Smooth muscle cell (in vitro differentiated cells): ENCODE measurements at regions not wholly inside any gene's neighbourhood (a gene's known extent, or its start where the extent isn't known, plus 50 kb on each side); places are given as distances from the start of the nearest gene placed in this dataset.

Experiments
- DNase-seq: peaks from one replicate; lab custom pipeline; 2025; ENCODE audit not compliant: unreplicated experiment; lab: John Stamatoyannopoulos, UW
- H2AFZ ChIP-seq: fragments of 200-600 bp; sonication (generic); 2 replicates; pipeline ENCODE4 v1.6.0; 2016; ENCODE audit warnings: antibody characterized with exemption, low read depth, mild to moderate bottlenecking
- H3F3A ChIP-seq: fragments of 200-600 bp; sonication (generic); 2 replicates; pipeline ENCODE4 v1.6.0; 2017; ENCODE audit warnings: antibody characterized with exemption, low read depth
- H3K27ac ChIP-seq: fragments of 200-600 bp; sonication (generic); 2 replicates; pipeline ENCODE4 v1.5.1; 2016; ENCODE audit warnings: low read depth, mild to moderate bottlenecking
- H3K27me3 ChIP-seq: fragments of 200-600 bp; sonication (generic); 2 replicates; pipeline ENCODE4 v1.6.1; 2016; ENCODE audit warnings: low read depth, mild to moderate bottlenecking
- H3K36me3 ChIP-seq: fragments of 200-600 bp; sonication (generic); 2 replicates; pipeline ENCODE4 v1.5.1; 2016; ENCODE audit warnings: low read depth
- H3K4me1 ChIP-seq: fragments of 200-600 bp; sonication (generic); 2 replicates; pipeline ENCODE4 v1.5.1; 2016; ENCODE audit warnings: low read depth
- H3K4me2 ChIP-seq: fragments of 200-600 bp; sonication (generic); 2 replicates; pipeline ENCODE4 v1.6.0; 2016; ENCODE audit warnings: mild to moderate bottlenecking
- H3K4me3 ChIP-seq: fragments of 200-600 bp; sonication (generic); 2 replicates; pipeline ENCODE4 v1.5.1; 2016; ENCODE audit warnings: mild to moderate bottlenecking
- H3K79me2 ChIP-seq: fragments of 200-600 bp; sonication (generic); 2 replicates; pipeline ENCODE4 v1.6.0; 2016; ENCODE audit warnings: low read depth, mild to moderate bottlenecking
- H3K9ac ChIP-seq: fragments of 200-600 bp; sonication (generic); 2 replicates; pipeline ENCODE4 v1.6.0; 2016; ENCODE audit warnings: low read depth
- H3K9me3 ChIP-seq: fragments of 200-600 bp; sonication (generic); replicated peaks from 2 replicates; pipeline ENCODE4 v1.5.1; 2016; ENCODE audit warnings: low read depth
- H4K20me1 ChIP-seq: fragments of 200-600 bp; sonication (generic); 2 replicates; pipeline ENCODE4 v1.6.0; 2016; ENCODE audit warnings: low read depth
- WGBS: methylation state at CpG from one replicate; pipeline ENCODE4 v1.1.7; 2016; ENCODE audit warnings: low lambda C conversion rate; 5-methylcytosine and 5-hydroxymethylcytosine counted together
- TF ChIP-seq, protein P1 (sequence below): fragments of 200-600 bp; sonication (generic); IDR thresholded peaks from 2 replicates; pipeline ENCODE4 v1.5.1; 2017; ENCODE audit warnings: borderline replicate concordance, mild to moderate bottlenecking, antibody characterized with exemption; ENCODE audit not compliant: insufficient read depth, poor library complexity, severe bottlenecking

DNA sequence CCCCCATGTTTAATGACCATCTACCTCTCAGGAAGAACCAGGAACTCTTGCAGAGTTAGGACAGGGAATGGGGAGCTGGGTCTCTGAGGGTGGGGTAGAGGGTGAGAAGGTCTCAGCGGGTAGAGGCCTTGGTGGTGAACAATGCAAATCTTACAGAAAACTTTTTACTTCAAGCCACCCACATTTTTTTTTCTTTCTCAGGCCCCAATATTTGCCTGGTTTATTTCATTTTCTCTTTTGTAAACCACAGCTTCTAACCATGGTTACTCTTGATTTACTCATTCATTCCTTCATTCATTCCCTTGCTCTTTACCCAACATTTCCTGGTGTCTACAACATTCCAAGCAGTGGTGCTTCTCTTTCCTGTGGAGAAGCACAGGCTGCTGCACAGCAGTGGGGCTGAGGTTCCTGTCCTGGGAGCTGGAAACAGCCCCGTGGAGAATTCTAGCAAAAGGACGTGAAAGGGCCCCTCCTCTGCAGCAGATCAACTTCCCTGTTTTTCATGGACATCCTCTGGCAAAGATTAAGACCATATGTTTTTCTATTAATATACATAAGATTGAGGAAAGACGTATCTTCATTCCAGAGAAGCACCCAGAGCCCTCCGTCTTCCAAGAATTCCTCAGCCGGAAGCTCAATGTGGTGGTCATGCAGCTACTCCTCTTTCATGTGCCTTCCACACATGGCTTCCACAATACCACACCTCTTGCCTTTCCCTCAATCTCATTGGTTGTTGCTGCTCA is 224.4 kb upstream of the SESN3 start:
- Histone ChIP-seq H3F3A (peaks cover 25% of the 10 kb centered on the region), H3K9me3 (no peaks in the 10 kb centered on the region), H3K9ac (no peak overlapping the region), H3K27me3 (no peaks in the 10 kb centered on the region), H3K4me3 (no peak overlapping the region), H2AFZ (no peak overlapping the region), H3K36me3 (no peaks in the 10 kb centered on the region), H3K79me2 (no peaks in the 10 kb centered on the region), H4K20me1 (no peaks in the 10 kb centered on the region), H3K27ac (no peak overlapping the region), H3K4me1 (no peaks in the 10 kb centered on the region), H3K4me2 (no peak overlapping the region)
- DNase-seq = no peak
- WGBS = 65% methylated on average over 6 of the region's 6 CpGs
- TF ChIP-seq, protein P1, sequence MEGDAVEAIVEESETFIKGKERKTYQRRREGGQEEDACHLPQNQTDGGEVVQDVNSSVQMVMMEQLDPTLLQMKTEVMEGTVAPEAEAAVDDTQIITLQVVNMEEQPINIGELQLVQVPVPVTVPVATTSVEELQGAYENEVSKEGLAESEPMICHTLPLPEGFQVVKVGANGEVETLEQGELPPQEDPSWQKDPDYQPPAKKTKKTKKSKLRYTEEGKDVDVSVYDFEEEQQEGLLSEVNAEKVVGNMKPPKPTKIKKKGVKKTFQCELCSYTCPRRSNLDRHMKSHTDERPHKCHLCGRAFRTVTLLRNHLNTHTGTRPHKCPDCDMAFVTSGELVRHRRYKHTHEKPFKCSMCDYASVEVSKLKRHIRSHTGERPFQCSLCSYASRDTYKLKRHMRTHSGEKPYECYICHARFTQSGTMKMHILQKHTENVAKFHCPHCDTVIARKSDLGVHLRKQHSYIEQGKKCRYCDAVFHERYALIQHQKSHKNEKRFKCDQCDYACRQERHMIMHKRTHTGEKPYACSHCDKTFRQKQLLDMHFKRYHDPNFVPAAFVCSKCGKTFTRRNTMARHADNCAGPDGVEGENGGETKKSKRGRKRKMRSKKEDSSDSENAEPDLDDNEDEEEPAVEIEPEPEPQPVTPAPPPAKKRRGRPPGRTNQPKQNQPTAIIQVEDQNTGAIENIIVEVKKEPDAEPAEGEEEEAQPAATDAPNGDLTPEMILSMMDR = no peak

DNA sequence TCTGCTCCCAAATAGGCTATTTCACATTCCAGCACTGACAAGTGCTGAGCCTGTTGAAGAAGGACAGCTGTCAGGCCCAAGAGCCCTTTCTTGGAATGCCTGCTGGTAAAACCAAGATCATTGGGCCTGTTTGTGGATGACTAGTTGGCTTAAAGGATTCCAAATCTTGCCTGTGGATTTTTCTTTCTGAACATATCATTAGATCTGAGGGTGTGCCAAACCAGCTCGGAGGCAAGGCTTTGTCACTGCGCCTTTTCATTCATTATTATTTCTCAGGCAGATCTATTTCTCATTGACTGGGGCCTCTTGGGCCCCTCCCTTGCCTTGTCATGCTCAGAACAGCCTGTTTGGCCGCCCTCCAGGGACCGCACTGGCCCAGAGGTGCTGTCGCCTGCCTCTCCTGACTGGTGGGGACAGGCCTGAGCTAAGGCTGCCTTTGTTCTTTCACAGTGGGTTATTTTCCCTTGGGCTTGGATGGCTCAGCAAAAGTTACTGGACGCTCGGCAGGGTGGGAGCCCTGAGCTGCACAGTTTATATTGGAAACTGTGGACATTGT is 222.7 kb upstream of the SESN3 start:
- H3K4me1 ChIP-seq = no peaks in the 10 kb centered on the region
- H3K9ac ChIP-seq = no peak overlapping the region
- WGBS = 64% methylated on average over 7 of the region's 7 CpGs
- peak overlapping the region; percentile 39 for H3K4me2 ChIP-seq
- DNase-seq = no peak
- no peaks in the 10 kb centered on the region for H3K36me3 ChIP-seq
- TF ChIP-seq, protein P1 = no peak
- H3K27me3 ChIP-seq = no peaks in the 10 kb centered on the region
- peak overlapping the region; percentile 7 for H2AFZ ChIP-seq
- H3K27ac ChIP-seq = peak overlapping the region; percentile 82
- no peak overlapping the region for H3K4me3 ChIP-seq
- no peaks in the 10 kb centered on the region for H3K79me2 ChIP-seq
- no peaks in the 10 kb centered on the region for H4K20me1 ChIP-seq
- H3F3A ChIP-seq = peaks cover 25% of the 10 kb centered on the region
- H3K9me3 ChIP-seq = no peaks in the 10 kb centered on the region

DNA sequence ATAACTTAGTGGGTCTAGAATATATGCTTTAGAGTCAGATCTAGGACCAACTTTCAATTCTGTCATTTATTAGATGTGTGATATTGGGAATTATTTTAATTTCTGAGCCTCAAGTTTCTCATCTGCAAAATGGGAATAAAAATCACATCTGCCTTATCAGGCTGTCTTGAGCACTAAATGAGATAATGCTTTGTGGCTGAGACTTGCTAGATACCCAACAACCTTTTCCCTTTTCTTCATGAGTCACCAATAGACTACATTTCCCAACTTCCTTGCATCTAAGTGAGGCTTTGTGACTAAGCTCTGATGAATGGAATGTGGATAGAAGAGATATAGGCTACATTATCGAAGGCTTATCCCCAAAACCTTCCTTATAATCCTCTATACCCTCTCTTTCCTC is 220.7 kb upstream of the SESN3 start:
- Histone ChIP-seq H3K9me3 (no peaks in the 10 kb centered on the region), H3K4me3 (no peak overlapping the region), H4K20me1 (no peaks in the 10 kb centered on the region), H3K36me3 (no peaks in the 10 kb centered on the region), H2AFZ (no peak overlapping the region), H3K4me2 (no peak overlapping the region), H3K4me1 (no peaks in the 10 kb centered on the region), H3K79me2 (no peaks in the 10 kb centered on the region), H3F3A (peaks cover 25% of the 10 kb centered on the region), H3K27me3 (no peaks in the 10 kb centered on the region), H3K27ac (peak overlapping the region; percentile 82), H3K9ac (peak overlapping the region; percentile 47)
- 0% methylated on average over 1 of the region's 1 CpG for WGBS
- no peak for DNase-seq
- TF ChIP-seq, protein P1 = no peak

GRCh38 chr11:95451261-95451660 is 220.3 kb upstream of the SESN3 start:
- DNase-seq = no peak
- H2AFZ ChIP-seq = no peak overlapping the region
- peak overlapping the region; percentile 82 for H3K27ac ChIP-seq
- H3K4me3 ChIP-seq = no peak overlapping the region
- no peaks in the 10 kb centered on the region for H3K4me1 ChIP-seq
- no peaks in the 10 kb centered on the region for H3K79me2 ChIP-seq
- no peaks in the 10 kb centered on the region for H3K36me3 ChIP-seq
- TF ChIP-seq, protein P1 = no peak
- no peaks in the 10 kb centered on the region for H3K9me3 ChIP-seq
- H3K9ac ChIP-seq = peak overlapping the region; percentile 47
- H3K27me3 ChIP-seq = no peaks in the 10 kb centered on the region
- H3F3A ChIP-seq = peaks cover 25% of the 10 kb centered on the region
- no peaks in the 10 kb centered on the region for H4K20me1 ChIP-seq
- no peak overlapping the region for H3K4me2 ChIP-seq
